GM20000 (cell line): ENCODE measurements at regions not wholly inside any gene's neighbourhood (a gene's known extent, or its start where the extent isn't known, plus 50 kb on each side); places are given as distances from the start of the nearest gene placed in this dataset.

Experiments used
- DNase-seq: peaks from one replicate; pipeline ENCODE4 v3.0.0; 2012; ENCODE audit warnings: low spot score
- CTCF ChIP-seq: IDR thresholded peaks from 2 replicates; pipeline ENCODE4 v1.5.1; 2012; ENCODE audit warnings: mild to moderate bottlenecking, control low read depth; ENCODE audit errors: extremely low read depth, missing control alignments

DNA sequence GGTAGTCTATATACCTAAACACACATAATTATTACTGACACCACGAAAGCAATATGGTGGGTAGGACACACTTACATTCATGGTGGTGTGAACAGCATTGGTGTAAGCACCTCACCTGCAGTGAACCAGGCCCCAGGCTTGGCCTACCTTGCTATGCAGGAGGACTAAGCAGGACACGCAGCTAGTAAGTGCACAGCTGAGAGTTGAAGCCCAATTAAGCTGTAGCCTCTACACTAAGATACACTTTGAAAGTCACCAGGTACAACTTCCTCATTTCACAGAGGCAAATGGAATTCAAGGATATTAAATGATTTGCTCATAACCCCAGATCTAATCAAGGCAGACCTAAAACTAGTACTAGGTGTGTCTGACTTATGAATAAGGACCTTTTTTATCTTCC, 145.8 kb upstream of the PAPPA start:
- no peak for TF ChIP-seq CTCF
- no peak for DNase-seq

- no peak for DNase-seq
- TF ChIP-seq CTCF, result no peak
Observed at GRCh38 chr9:116008278-116008677, 145.3 kb upstream of the PAPPA start.

- no peak for DNase-seq
- TF ChIP-seq CTCF, result no peak
Observed at GRCh38 chr9:116009420-116009819, 144.2 kb upstream of the PAPPA start.

GRCh38 chr9:116015855-116016254, 137.7 kb upstream of the PAPPA start:
- no peak for DNase-seq
- TF ChIP-seq CTCF, result no peak

- no peak for DNase-seq
- no peak for TF ChIP-seq CTCF
Observed at GRCh38 chr9:116020146-116020545, 133.4 kb upstream of the PAPPA start.

- TF ChIP-seq CTCF, result no peak
- no peak for DNase-seq
Observed at GRCh38 chr9:116020801-116021200, 132.8 kb upstream of the PAPPA start.

DNA sequence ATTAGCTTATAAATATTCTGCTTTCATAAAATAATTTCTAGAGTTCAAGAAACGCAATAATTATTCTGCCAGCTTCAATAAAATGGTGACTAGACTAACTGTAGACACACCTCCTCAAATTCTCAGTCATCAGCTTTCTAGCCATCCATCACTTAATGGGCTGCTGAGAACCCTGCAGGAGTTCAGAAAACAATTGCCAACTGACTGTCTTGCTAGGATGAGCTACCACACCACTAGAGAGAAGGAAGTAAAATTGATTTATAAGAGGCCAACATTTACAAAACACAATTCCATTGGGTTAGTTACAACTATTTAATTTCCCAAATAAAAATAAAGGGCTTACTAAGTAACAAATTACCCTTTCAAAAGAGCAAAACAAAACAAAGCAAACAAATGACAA, 126.5 kb upstream of the PAPPA start:
- TF ChIP-seq CTCF, result no peak
- DNase-seq, result no peak
